ENCODE measurements at regions not wholly inside any gene's neighbourhood (a gene's known extent, or its start where the extent isn't known, plus 50 kb on each side); places are given as distances from the start of the nearest gene placed in this dataset.

DNA sequence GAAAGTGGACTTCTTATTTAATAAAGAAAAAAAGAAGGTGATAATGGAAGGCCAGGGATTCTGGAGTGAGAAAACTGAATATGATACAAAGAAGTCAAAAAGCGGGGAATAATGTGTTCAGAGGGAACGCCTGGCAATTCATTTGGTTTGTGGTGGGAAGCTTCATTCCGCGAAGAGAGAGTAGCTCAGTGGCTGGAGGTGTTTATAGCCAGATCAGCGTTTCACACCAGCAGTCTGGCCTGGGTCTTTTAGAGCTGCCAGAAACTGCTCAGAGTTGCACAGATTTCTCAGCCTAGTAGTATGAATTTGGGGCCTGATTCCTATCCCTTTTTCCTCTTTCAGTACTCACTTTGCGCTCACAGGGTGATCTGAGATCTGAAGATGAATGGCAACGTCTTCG, 67.8 kb upstream of the IPO9 start:
- TF ChIP-seq EZH2 (IDR thresholded peaks at IDR 0.05; ENCODE audit: low read depth): no peak
- no peak for TF ChIP-seq CTCF (conservative IDR thresholded peaks at IDR 0.05)
